Esophagus muscularis mucosa (tissue), 4 donors: ENCODE measurements at regions not wholly inside any gene's neighbourhood (a gene's known extent, or its start where the extent isn't known, plus 50 kb on each side); places are given as distances from the start of the nearest gene placed in this dataset.

Experiments
- EP300 ChIP-seq: sonication (generic); formaldehyde crosslinking; IDR thresholded peaks from one replicate; pipeline ENCODE4 v1.6.1; 2017; ENCODE audit warnings: antibody characterized with exemption
- POLR2A ChIP-seq: fragments of 450-650 bp; IDR thresholded peaks from one replicate; pipeline ENCODE4 v1.6.1; 2017; ENCODE audit warnings: antibody characterized with exemption, moderate library complexity, mild to moderate bottlenecking, low read depth
- POLR2AphosphoS5 ChIP-seq, 2 donors: sonication (generic); formaldehyde crosslinking; IDR thresholded peaks; one replicate each; pipeline ENCODE4 v1.6.1; 2017; ENCODE audit warnings: antibody characterized with exemption in 2 of 2
- TF ChIP-seq, protein P1 (sequence below), 3 experiments: fragments of 200-600 bp in 2 of 3; fragments of 450-650 bp in 1 of 3; sonication (generic) in 2 of 3; IDR thresholded peaks; one replicate each; pipeline ENCODE4 v1.5.1; 2017 to 2019; ENCODE audit warnings: antibody characterized with exemption in 3 of 3, mild to moderate bottlenecking in 2 of 3, moderate library complexity in 1 of 3

- no peak for TF ChIP-seq POLR2A
- TF ChIP-seq, protein P1, sequence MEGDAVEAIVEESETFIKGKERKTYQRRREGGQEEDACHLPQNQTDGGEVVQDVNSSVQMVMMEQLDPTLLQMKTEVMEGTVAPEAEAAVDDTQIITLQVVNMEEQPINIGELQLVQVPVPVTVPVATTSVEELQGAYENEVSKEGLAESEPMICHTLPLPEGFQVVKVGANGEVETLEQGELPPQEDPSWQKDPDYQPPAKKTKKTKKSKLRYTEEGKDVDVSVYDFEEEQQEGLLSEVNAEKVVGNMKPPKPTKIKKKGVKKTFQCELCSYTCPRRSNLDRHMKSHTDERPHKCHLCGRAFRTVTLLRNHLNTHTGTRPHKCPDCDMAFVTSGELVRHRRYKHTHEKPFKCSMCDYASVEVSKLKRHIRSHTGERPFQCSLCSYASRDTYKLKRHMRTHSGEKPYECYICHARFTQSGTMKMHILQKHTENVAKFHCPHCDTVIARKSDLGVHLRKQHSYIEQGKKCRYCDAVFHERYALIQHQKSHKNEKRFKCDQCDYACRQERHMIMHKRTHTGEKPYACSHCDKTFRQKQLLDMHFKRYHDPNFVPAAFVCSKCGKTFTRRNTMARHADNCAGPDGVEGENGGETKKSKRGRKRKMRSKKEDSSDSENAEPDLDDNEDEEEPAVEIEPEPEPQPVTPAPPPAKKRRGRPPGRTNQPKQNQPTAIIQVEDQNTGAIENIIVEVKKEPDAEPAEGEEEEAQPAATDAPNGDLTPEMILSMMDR (IDR thresholded peaks at IDR 0.05) = no peak
- no peak for TF ChIP-seq POLR2AphosphoS5 (IDR thresholded peaks at IDR 0.05)
- no peak for TF ChIP-seq EP300
Observed at GRCh38 chr1:239293350-239294110, 92.8 kb upstream of the CHRM3 start.
